ENCODE measurements at regions not wholly inside any gene's neighbourhood (a gene's known extent, or its start where the extent isn't known, plus 50 kb on each side); places are given as distances from the start of the nearest gene placed in this dataset.
"Not testable (repeated sequence)": the region's sequence is repeated elsewhere in the genome, so short reads cannot be mapped to it uniquely, and the experiment has no call there.

DNA sequence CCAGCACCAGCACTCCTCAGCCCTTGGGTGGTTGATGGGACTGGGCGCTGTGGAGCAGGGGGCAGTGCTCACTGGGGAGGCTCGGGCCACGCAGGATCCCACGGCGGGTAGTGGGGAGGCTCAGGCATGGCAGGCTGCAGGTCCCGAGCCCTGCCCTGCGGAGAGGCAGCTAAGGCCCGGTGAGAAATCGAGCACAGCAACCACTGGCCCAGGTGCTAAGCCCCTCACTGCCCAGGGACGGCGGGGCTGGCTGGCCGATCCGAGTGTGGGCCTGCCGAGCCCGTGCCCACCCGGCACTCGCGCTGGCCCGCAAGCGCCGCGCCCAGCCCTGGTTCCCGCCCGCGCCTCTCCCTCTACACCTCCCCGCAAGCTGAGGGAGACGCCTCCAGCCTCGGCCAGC is 56.0 kb upstream of the ZNF195 start:
- Histone ChIP-seq H3K27ac (ENCODE audit: insufficient read length, low read depth, low read length) (no peak overlapping the region), H4K8ac (replicated peaks; ENCODE audit: insufficient read length, low read depth, low read length) (no peak overlapping the region), H4K91ac (ENCODE audit: insufficient read length, low read depth, low read length) (no peak overlapping the region), H3K4ac (ENCODE audit: low read depth, low read length) (no peak overlapping the region; the same call in 1 of the 2 replicates), H3K23me2 (ENCODE audit: insufficient read length, low read depth, low read length, poor library complexity, severe bottlenecking) (no peaks in the 10 kb centered on the region), H3T11ph (ENCODE audit: low read length) (no peak overlapping the region), H3K79me1 (ENCODE audit: insufficient read depth, low read depth, low read length, poor library complexity, severe bottlenecking) (no peaks in the 10 kb centered on the region), H3K9ac (ENCODE audit: extremely low read depth, insufficient read length, low read length) (no peak overlapping the region), H2BK12ac (ENCODE audit: insufficient read length, low read depth, low read length) (no peak overlapping the region), H3K56ac (ENCODE audit: insufficient read length, low read depth, low read length) (no peak overlapping the region), H3K4me1 (ENCODE audit: insufficient read depth, low read length) (no peaks in the 10 kb centered on the region; the same call in 1 of the 2 replicates), H3K9me3 (ENCODE audit: control insufficient read depth, low read depth, low read length) (no peaks in the 10 kb centered on the region), H2BK15ac (ENCODE audit: low read depth, low read length) (no peak overlapping the region), H2BK20ac (ENCODE audit: low read depth, low read length, poor library complexity, severe bottlenecking) (no peak overlapping the region), H3K23ac (ENCODE audit: insufficient read length, low read depth, low read length) (no peak overlapping the region), H3K79me2 (ENCODE audit: insufficient read depth, low read length) (no peaks in the 10 kb centered on the region), H3K27me3 (ENCODE audit: insufficient read depth, low read length) (no peaks in the 10 kb centered on the region), H2AFZ (ENCODE audit: low read length) (no peak overlapping the region), H3K4me2 (ENCODE audit: insufficient read depth, insufficient read length, low read length) (no peak overlapping the region), H2BK120ac (ENCODE audit: low read depth, low read length, poor library complexity, severe bottlenecking) (no peak overlapping the region), H3K18ac (ENCODE audit: insufficient read length, low read depth, low read length) (no peak overlapping the region), H4K20me1 (ENCODE audit: control insufficient read depth, insufficient read depth, insufficient read length) (no peaks in the 10 kb centered on the region), H2BK5ac (ENCODE audit: insufficient read length, low read length) (no peak overlapping the region), H3K14ac (ENCODE audit: insufficient read depth, low read length) (peak overlapping the region; percentile 47; the same call in 1 of the 2 replicates), H4K5ac (ENCODE audit: insufficient read length, low read depth, low read length) (no peak overlapping the region), H2AK5ac (ENCODE audit: insufficient read length, low read length) (no peak overlapping the region)
- TF ChIP-seq, protein P1, sequence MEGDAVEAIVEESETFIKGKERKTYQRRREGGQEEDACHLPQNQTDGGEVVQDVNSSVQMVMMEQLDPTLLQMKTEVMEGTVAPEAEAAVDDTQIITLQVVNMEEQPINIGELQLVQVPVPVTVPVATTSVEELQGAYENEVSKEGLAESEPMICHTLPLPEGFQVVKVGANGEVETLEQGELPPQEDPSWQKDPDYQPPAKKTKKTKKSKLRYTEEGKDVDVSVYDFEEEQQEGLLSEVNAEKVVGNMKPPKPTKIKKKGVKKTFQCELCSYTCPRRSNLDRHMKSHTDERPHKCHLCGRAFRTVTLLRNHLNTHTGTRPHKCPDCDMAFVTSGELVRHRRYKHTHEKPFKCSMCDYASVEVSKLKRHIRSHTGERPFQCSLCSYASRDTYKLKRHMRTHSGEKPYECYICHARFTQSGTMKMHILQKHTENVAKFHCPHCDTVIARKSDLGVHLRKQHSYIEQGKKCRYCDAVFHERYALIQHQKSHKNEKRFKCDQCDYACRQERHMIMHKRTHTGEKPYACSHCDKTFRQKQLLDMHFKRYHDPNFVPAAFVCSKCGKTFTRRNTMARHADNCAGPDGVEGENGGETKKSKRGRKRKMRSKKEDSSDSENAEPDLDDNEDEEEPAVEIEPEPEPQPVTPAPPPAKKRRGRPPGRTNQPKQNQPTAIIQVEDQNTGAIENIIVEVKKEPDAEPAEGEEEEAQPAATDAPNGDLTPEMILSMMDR (conservative IDR thresholded peaks at IDR 0.05) = no peak
- peaks cover 3 to 8% of the 10 kb centered on the region in 2 experiments for H3K4me1 Mint-ChIP-seq
- H3K9me3 Mint-ChIP-seq = no peaks in the 10 kb centered on the region
- no peak overlapping the region; a peak in 1 of 7 replicates for H3K27ac Mint-ChIP-seq
- no peaks in the 10 kb centered on the region; a peak in 1 of 7 replicates for H3K36me3 Mint-ChIP-seq (ENCODE audit: insufficient read depth in 1 of 3, low read depth in 3 of 3)
- H3K4me3 Mint-ChIP-seq = no peak overlapping the region
- WGBS (ENCODE audit: extremely low coverage, insufficient read length, low lambda C conversion rate) = no CpG with 5 or more reads among the region's 28 CpGs
- peak; percentile 36 for DNase-seq
- no peaks in the 10 kb centered on the region for H3K27me3 Mint-ChIP-seq (ENCODE audit: low read depth)

DNA sequence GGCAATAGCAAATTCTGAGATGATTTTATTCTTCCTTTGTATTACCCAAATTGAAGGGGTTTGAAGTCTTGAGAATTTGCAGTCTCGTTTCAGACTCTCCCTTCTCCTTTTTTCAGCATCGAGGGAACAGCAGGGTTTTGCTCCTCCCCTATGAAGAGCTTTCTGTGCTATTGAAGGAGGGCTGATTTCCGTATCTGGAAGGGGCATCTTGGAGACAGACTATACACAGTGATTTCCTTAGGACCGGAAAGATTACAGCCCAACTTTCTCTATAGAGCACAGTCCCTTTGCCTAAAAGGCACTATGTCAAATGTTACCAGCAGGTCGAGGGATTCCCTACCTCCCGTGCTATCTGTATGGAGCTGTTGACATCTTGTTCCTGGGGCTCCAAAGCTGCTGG is 50.2 kb upstream of the ZNF195 start:
- H3K23ac ChIP-seq (ENCODE audit: insufficient read length, low read depth, low read length); H2BK12ac ChIP-seq (ENCODE audit: insufficient read length, low read depth, low read length); H3K79me1 ChIP-seq (ENCODE audit: insufficient read depth, low read depth, low read length, poor library complexity, severe bottlenecking); H4K5ac ChIP-seq (ENCODE audit: insufficient read length, low read depth, low read length); H3K27me3 ChIP-seq (ENCODE audit: insufficient read depth, low read length); H2BK5ac ChIP-seq (ENCODE audit: insufficient read length, low read length); H3K4me2 ChIP-seq (ENCODE audit: insufficient read depth, insufficient read length, low read length); H3K4ac ChIP-seq (ENCODE audit: low read depth, low read length); H3K9me3 ChIP-seq (ENCODE audit: control insufficient read depth, low read depth, low read length); H3K23me2 ChIP-seq (ENCODE audit: insufficient read length, low read depth, low read length, poor library complexity, severe bottlenecking); H3K79me2 ChIP-seq (ENCODE audit: insufficient read depth, low read length); H3T11ph ChIP-seq (ENCODE audit: low read length); H4K91ac ChIP-seq (ENCODE audit: insufficient read length, low read depth, low read length); H3K4me3 Mint-ChIP-seq; H4K20me1 ChIP-seq (ENCODE audit: control insufficient read depth, insufficient read depth, insufficient read length); H3K14ac ChIP-seq (ENCODE audit: insufficient read depth, low read length); H2AFZ ChIP-seq (ENCODE audit: low read length); H3K56ac ChIP-seq (ENCODE audit: insufficient read length, low read depth, low read length); H3K18ac ChIP-seq (ENCODE audit: insufficient read length, low read depth, low read length); H3K4me1 ChIP-seq (ENCODE audit: insufficient read depth, low read length); H3K4me1 Mint-ChIP-seq; H2BK20ac ChIP-seq (ENCODE audit: low read depth, low read length, poor library complexity, severe bottlenecking); DNase-seq; H4K8ac ChIP-seq (replicated peaks; ENCODE audit: insufficient read length, low read depth, low read length); H2AK5ac ChIP-seq (ENCODE audit: insufficient read length, low read length); H2BK120ac ChIP-seq (ENCODE audit: low read depth, low read length, poor library complexity, severe bottlenecking); H3K9ac ChIP-seq (ENCODE audit: extremely low read depth, insufficient read length, low read length); H3K27ac Mint-ChIP-seq; H3K27ac ChIP-seq (ENCODE audit: insufficient read length, low read depth, low read length); H2BK15ac ChIP-seq (ENCODE audit: low read depth, low read length); H3K9me3 Mint-ChIP-seq; H3K36me3 Mint-ChIP-seq (ENCODE audit: insufficient read depth in 1 of 3, low read depth in 3 of 3): not testable (repeated sequence)
- WGBS (ENCODE audit: extremely low coverage, insufficient read length, low lambda C conversion rate) = no CpG with 5 or more reads among the region's 6 CpGs
- H3K27me3 Mint-ChIP-seq (ENCODE audit: low read depth) = peaks cover 24% of the 10 kb centered on the region

Measured in H9 (cell line).